Subcutaneous abdominal adipose tissue (tissue), 5 donors: ENCODE measurements at regions not wholly inside any gene's neighbourhood (a gene's known extent, or its start where the extent isn't known, plus 50 kb on each side); places are given as distances from the start of the nearest gene placed in this dataset.

Source experiments
- H3K27ac ChIP-seq: one replicate; pipeline ENCODE4 v1.7.0; 2013; ENCODE audit warnings: low read depth, mild to moderate bottlenecking, inconsistent platforms, low read length, moderate library complexity
- H3K27me3 ChIP-seq, 5 donors: one replicate each; pipeline ENCODE4 v1.7.0; 2013; ENCODE audit warnings: low read length in 5 of 5, inconsistent platforms in 1 of 5; ENCODE audit not compliant: control insufficient read depth in 5 of 5, insufficient read depth in 4 of 5
- H3K36me3 ChIP-seq, 5 donors: one replicate each; pipeline ENCODE4 v1.7.0; 2013; ENCODE audit warnings: low read length in 5 of 5; ENCODE audit not compliant: control insufficient read depth in 5 of 5, insufficient read depth in 5 of 5
- H3K4me1 ChIP-seq, 5 donors: one replicate each; pipeline ENCODE4 v1.7.0; 2013; ENCODE audit warnings: low read length in 5 of 5, mild to moderate bottlenecking in 3 of 5, moderate library complexity in 1 of 5; ENCODE audit not compliant: control insufficient read depth in 5 of 5, insufficient read depth in 5 of 5
- H3K4me3 ChIP-seq, 5 donors: one replicate each; pipeline ENCODE4 v1.7.0; 2013; ENCODE audit warnings: low read length in 5 of 5, low read depth in 1 of 5
- H3K9ac ChIP-seq, 5 donors: one replicate each; pipeline ENCODE4 v1.7.0; 2013; ENCODE audit warnings: low read length in 5 of 5, mild to moderate bottlenecking in 4 of 5, moderate library complexity in 3 of 5
- H3K9me3 ChIP-seq, 5 donors: one replicate each; pipeline ENCODE4 v1.7.0; 2013; ENCODE audit warnings: low read length in 5 of 5; ENCODE audit not compliant: control insufficient read depth in 5 of 5
- donor health status: healthy.
- donor health status: healthy.
- donor health status: healthy.
- donor health status: healthy.
- donor health status: healthy.

DNA sequence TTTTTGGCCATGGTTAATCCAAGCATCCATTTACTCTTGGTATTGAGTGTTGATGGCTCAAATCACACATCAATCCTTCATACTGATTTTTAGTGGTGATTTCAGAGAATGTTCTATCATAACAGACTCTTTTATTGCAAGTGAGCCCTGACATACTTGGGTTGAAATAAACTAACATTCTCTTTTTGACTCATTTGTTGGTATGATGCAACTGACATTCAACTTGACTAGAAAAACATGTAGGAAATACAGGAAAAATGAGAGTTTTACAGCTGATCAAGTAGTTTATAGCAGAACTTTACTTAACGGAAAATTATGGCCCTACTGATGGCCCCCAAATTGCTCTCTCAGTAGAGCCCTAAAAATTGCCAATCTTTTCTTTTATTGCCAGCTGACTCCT, 173.9 kb upstream of the CD96 start:
- no peaks in the 10 kb centered on the region for H3K4me1 ChIP-seq
- H3K9ac ChIP-seq = no peak overlapping the region
- peaks cover 0 to 11% (median 2%) of the 10 kb centered on the region in 5 donors for H3K9me3 ChIP-seq
- no peaks in the 10 kb centered on the region for H3K27me3 ChIP-seq
- H3K36me3 ChIP-seq = peaks cover 0 to 8% (median 0%) of the 10 kb centered on the region in 5 donors
- H3K4me3 ChIP-seq = no peak overlapping the region
- no peak overlapping the region for H3K27ac ChIP-seq

DNA sequence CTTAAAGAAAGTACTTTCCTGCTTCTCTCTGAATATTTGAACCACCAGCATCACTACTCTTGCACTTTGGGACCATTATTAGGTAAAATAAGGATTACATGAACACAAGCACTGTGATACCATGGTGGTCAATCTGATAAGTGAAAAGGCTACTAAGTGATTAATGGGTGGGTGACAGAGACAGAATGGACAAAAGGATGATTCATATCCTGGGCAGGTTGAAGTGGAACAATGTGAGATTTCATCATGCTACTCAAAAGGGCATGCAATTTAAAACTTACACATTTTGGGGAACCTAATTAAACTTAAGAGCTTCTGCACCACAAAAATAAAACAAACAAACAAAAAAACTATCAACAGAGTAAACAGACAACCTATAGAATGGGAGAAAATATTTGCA, 172.0 kb upstream of the CD96 start:
- Histone ChIP-seq H3K9ac (no peak overlapping the region), H3K4me3 (no peak overlapping the region), H3K4me1 (no peaks in the 10 kb centered on the region), H3K9me3 (peaks cover 2 to 18% (median 8%) of the 10 kb centered on the region in 5 donors), H3K36me3 (peaks cover 0 to 8% (median 0%) of the 10 kb centered on the region in 5 donors), H3K27me3 (no peaks in the 10 kb centered on the region), H3K27ac (no peak overlapping the region)

GRCh38 chr3:111373239-111373638, 168.8 kb upstream of the CD96 start:
- Histone ChIP-seq H3K4me1 (no peaks in the 10 kb centered on the region), H3K27me3 (no peaks in the 10 kb centered on the region), H3K9me3 (peaks cover 2 to 18% (median 8%) of the 10 kb centered on the region in 5 donors)

DNA sequence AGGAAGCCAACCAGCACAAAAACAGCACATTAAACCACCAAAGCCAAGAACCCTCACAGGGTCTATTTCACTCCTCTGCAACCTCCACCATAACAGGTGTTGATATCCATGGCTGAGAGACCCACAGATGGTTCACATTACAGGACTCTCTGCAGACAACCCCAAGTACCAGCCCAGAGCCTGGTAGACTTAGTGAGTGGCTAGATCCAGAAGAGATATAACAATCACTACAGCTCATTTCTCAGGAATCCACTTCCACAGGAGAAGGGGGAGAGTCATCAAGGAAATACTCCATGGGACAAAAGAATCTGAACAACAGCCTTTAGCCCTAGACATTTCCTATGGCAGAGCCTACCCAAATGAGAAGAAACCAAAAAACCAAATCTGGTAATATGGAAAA, 168.1 kb upstream of the CD96 start:
- H3K9me3 ChIP-seq = peaks cover 2 to 18% (median 8%) of the 10 kb centered on the region in 5 donors
- H3K4me3 ChIP-seq = no peak overlapping the region
- H3K27ac ChIP-seq = no peak overlapping the region
- H3K4me1 ChIP-seq = no peaks in the 10 kb centered on the region
- H3K36me3 ChIP-seq = peaks cover 0 to 5% (median 0%) of the 10 kb centered on the region in 5 donors
- H3K9ac ChIP-seq = no peak overlapping the region
- no peaks in the 10 kb centered on the region for H3K27me3 ChIP-seq

More at GRCh38 chr3:111373239-111373638, 168.8 kb upstream of the CD96 start:
- Histone ChIP-seq H3K27ac (no peak overlapping the region), H3K4me3 (no peak overlapping the region), H3K36me3 (peaks cover 0 to 5% (median 0%) of the 10 kb centered on the region in 5 donors), H3K9ac (no peak overlapping the region)

DNA sequence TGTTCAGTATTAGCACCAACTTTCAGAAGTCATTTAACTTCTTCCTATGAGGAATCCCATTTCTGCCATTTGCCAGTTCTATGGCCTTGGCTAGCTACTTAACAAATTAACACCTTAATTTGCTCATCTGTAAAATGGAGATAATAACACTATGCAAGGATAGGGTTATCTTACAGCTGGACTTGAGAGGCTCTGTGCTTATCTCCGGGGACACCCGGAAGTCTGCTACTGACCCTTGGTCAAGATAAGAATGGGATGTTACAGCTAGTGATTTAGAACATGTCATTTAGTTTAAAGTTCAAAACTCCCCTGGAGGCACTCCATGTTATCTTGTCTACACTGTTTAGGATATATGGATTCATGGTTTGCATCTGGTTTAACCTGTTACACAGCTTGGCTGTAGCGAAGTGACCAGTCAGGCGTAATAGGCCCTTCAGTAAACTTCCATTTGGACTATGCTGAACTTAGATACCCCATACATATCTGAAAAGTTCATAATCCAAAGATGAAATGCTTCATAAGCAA, 156.0 kb upstream of the CD96 start:
- Histone ChIP-seq H3K27me3 (no peaks in the 10 kb centered on the region), H3K4me3 (no peak overlapping the region), H3K27ac (no peak overlapping the region), H3K4me1 (no peaks in the 10 kb centered on the region), H3K36me3 (no peaks in the 10 kb centered on the region), H3K9me3 (peaks cover 0 to 7% (median 0%) of the 10 kb centered on the region in 5 donors), H3K9ac (no peak overlapping the region)

GRCh38 chr3:111392894-111393398, 149.1 kb upstream of the CD96 start:
- Histone ChIP-seq H3K27ac (no peak overlapping the region), H3K9me3 (peaks cover 0 to 7% (median 3%) of the 10 kb centered on the region in 5 donors), H3K27me3 (no peaks in the 10 kb centered on the region), H3K9ac (no peak overlapping the region), H3K36me3 (no peaks in the 10 kb centered on the region), H3K4me3 (no peak overlapping the region), H3K4me1 (no peaks in the 10 kb centered on the region)

GRCh38 chr3:111412656-111413055, 129.3 kb upstream of the CD96 start:
- Histone ChIP-seq H3K9me3 (no peaks in the 10 kb centered on the region), H3K4me1 (no peaks in the 10 kb centered on the region), H3K36me3 (no peaks in the 10 kb centered on the region), H3K4me3 (no peak overlapping the region), H3K27me3 (no peaks in the 10 kb centered on the region), H3K9ac (no peak overlapping the region), H3K27ac (no peak overlapping the region)

DNA sequence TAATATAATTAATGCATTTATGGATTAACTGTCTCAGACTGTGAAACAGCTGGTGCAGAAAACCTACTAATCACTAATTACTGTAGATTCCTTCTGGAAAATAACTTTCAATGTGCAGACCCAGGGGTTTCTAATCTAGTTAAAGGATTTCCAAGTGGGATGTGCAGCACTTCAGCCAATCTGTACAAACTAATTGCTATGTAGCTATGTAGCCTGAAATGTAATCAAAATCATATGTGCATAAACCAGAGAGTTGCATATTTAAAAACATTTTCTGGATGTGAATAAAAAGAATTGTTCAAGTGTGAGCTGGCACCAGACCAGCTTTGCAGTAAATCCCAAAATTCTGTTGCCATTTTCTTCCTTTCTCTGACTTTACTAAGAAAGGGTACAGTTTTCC, 127.5 kb upstream of the CD96 start:
- Histone ChIP-seq H3K4me1 (no peaks in the 10 kb centered on the region), H3K27ac (no peak overlapping the region), H3K9ac (no peak overlapping the region), H3K27me3 (no peaks in the 10 kb centered on the region), H3K4me3 (no peak overlapping the region), H3K9me3 (no peaks in the 10 kb centered on the region), H3K36me3 (no peaks in the 10 kb centered on the region)

GRCh38 chr3:111415018-111415417, 127.0 kb upstream of the CD96 start:
- Histone ChIP-seq H3K9me3 (no peaks in the 10 kb centered on the region), H3K9ac (no peak overlapping the region), H3K4me1 (no peaks in the 10 kb centered on the region), H3K27ac (no peak overlapping the region), H3K4me3 (no peak overlapping the region), H3K36me3 (no peaks in the 10 kb centered on the region), H3K27me3 (no peaks in the 10 kb centered on the region)

DNA sequence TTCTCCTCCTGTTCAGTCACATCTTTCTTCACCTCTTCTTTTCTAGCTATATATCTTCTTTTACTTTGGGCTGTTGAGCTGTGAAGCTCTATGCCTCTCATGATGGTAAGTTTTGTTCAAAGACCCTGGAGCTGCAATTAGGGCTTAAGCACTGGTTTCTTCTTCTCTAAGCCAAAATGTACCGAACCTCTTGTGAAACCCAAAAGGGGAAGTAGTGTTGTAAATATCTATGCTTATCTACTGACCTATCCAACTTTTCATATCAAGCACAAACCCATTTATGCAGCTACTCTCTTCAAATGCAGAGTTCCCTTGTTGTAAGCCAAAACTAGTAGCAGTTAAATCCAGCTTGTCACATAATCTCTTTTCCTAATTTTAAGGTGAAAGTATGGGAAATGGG, 123.6 kb upstream of the CD96 start:
- H3K27me3 ChIP-seq = no peaks in the 10 kb centered on the region
- H3K9me3 ChIP-seq = no peaks in the 10 kb centered on the region
- no peaks in the 10 kb centered on the region for H3K4me1 ChIP-seq
- H3K27ac ChIP-seq = no peak overlapping the region
- H3K36me3 ChIP-seq = no peaks in the 10 kb centered on the region
- no peak overlapping the region for H3K4me3 ChIP-seq
- H3K9ac ChIP-seq = no peak overlapping the region
